Memory B cell (primary cell): ENCODE measurements at regions not wholly inside any gene's neighbourhood (a gene's known extent, or its start where the extent isn't known, plus 50 kb on each side); places are given as distances from the start of the nearest gene placed in this dataset.
A peak's percentile ranks its signal among the peaks of the same experiment; 100 is the strongest.
"Not testable (repeated sequence)": the region's sequence is repeated elsewhere in the genome, so short reads cannot be mapped to it uniquely, and the experiment has no call there.

Experiments used
- ATAC-seq: fragments of 150-1000 bp; cut with Tn5 transposase; 2 replicates; pipeline ENCODE4 v1.10.0; 2021; ENCODE audit warnings: low read depth, mild to moderate bottlenecking, moderate library complexity
- DNase-seq, 2 donors: peaks; one replicate each; pipeline ENCODE4 v3.0.0; 2022; ENCODE audit warnings: low spot score in 2 of 2
- H3K27ac Mint-ChIP-seq: one replicate; pipeline ENCODE4 v1.8.0; 2022; ENCODE audit warnings: mild to moderate bottlenecking, moderate library complexity, mixed read lengths
- H3K27me3 Mint-ChIP-seq: one replicate; pipeline ENCODE4 v1.8.0; 2022; ENCODE audit warnings: mixed read lengths
- H3K36me3 Mint-ChIP-seq: one replicate; pipeline ENCODE4 v1.8.0; 2022; ENCODE audit warnings: mild to moderate bottlenecking, mixed read lengths
- H3K4me1 Mint-ChIP-seq: one replicate; pipeline ENCODE4 v1.8.0; 2022; ENCODE audit warnings: mixed read lengths
- H3K4me3 Mint-ChIP-seq: one replicate; pipeline ENCODE4 v1.8.0; 2022; ENCODE audit warnings: mild to moderate bottlenecking, moderate library complexity, mixed read lengths
- H3K9me3 Mint-ChIP-seq: one replicate; pipeline ENCODE4 v1.8.0; 2022; ENCODE audit warnings: mixed read lengths

DNA sequence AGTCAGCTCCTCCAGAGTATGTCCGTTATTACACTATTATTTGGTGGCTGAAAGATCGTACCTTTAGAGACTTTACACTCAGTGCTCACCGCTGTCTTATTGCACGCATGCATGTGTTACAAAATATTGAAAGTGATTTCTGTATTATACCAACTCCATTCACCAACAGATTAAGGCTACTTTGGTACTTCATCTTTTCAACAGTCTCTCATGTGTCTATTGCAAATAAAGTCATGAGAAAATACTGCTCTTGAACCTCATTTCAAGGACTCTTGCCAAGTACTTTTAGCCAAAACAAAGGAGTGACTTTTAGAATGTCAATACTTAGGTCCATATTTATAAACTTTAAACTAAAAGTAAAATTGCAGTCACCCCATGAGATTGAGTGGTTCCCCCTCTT lies 503.6 kb downstream of the TMEM121 start:
- Mint-ChIP-seq H3K27me3 (peaks cover 7% of the 10 kb centered on the region), H3K4me1 (no peaks in the 10 kb centered on the region), H3K36me3 (no peaks in the 10 kb centered on the region), H3K4me3 (no peak overlapping the region), H3K27ac (no peak overlapping the region), H3K9me3 (no peaks in the 10 kb centered on the region)
- DNase-seq (no peak), ATAC-seq (no peak)

DNA sequence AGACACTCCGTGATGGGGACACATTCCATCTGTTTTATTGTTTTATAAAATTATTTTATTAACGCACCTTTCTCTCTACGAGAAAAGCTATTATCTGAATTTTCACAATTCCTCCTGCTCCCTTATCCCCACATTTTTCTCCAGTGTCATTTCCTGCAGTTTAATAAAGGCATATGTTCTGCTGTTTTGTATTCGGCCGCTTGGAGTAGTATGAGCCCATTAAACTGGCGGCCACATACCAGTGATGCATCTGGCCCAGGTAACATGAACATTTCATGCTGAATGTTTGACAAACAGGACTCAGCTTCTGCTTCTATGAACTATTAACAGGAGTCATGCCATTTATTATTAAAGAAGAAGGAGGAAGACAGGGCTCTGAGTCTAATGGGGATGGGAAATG lies 511.0 kb downstream of the TMEM121 start:
- no peak overlapping the region for H3K4me3 Mint-ChIP-seq
- ATAC-seq (no peak), DNase-seq (no peak)
- peaks cover 3% of the 10 kb centered on the region for H3K4me1 Mint-ChIP-seq
- H3K36me3 Mint-ChIP-seq = no peaks in the 10 kb centered on the region
- no peak overlapping the region for H3K27ac Mint-ChIP-seq
- H3K27me3 Mint-ChIP-seq = peaks cover 2% of the 10 kb centered on the region
- H3K9me3 Mint-ChIP-seq = no peaks in the 10 kb centered on the region

DNA sequence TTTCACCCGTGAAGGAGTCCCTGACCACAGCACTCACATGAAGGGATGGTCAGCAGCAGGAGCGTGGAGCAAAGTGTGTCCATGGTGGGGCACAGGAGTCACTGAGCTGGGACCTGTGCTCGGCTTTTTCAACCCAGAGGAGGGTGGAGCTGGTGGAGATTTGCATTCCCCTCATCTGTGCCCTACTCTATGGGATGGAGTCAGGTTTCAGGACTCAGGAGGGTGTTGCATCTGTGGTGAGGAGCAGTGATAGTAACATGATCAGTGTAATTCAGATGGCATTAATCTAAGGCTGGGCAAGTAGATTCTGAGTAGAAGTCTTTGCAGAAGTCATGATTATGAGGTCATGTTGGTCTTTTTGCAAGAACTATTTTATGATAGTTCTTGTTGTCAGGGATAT lies 511.9 kb downstream of the TMEM121 start:
- H3K9me3 Mint-ChIP-seq = no peaks in the 10 kb centered on the region
- peak overlapping the region; percentile 53 for H3K27ac Mint-ChIP-seq

DNA sequence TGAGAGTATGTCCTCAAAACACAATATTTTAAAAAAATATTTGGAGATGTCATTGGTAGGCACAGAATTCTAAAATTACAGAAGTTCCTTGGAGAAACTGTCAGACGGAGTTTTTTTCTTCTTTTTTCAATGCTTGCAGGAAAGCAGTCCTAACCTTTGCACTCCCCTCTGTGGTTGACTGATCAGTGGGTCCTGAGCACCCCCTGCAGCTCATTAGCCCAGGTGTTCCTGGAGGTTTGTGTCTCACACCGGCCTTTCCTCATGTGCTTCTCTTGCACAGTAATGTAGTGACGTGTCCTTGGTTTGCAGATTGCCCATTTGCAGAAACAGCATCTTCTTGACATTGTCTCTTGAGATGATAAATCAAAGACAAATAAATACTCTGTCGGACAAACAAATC lies 513.0 kb downstream of the TMEM121 start:
- H3K9me3 Mint-ChIP-seq = no peaks in the 10 kb centered on the region
- H3K36me3 Mint-ChIP-seq = no peaks in the 10 kb centered on the region
- no peak overlapping the region for H3K4me3 Mint-ChIP-seq
- peaks cover 5% of the 10 kb centered on the region for H3K27me3 Mint-ChIP-seq
- no peak overlapping the region for H3K27ac Mint-ChIP-seq
- ATAC-seq (peak; percentile 93), DNase-seq (peak in 1 of 2 donors; percentile 28)
- peaks cover 6% of the 10 kb centered on the region for H3K4me1 Mint-ChIP-seq

More for the DNA sequence above, 511.9 kb downstream of the TMEM121 start:
- DNase-seq (no peak), ATAC-seq (no peak)
- no peaks in the 10 kb centered on the region for H3K36me3 Mint-ChIP-seq
- peak overlapping the region; percentile 35 for H3K4me3 Mint-ChIP-seq
- peaks cover 2% of the 10 kb centered on the region for H3K27me3 Mint-ChIP-seq
- peaks cover 3% of the 10 kb centered on the region for H3K4me1 Mint-ChIP-seq

DNA sequence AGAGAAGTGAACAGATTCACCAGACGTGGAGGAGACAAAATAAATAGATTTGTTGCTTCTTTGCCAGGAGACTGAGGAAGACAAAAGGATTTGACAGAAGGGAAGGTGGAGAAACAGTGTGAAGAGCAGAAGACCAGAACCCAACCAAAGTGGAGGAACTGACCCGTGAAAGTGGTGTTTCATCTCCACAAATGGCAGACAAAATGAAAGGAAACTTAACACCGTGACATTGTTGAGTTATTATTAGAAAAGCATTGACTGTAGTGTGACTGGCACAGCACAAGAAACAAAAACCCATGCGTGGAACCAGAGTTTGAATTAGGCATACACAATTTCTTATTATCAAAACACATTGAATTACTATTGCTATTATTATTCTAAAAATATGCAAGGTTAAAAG lies 518.1 kb downstream of the TMEM121 start:
- H3K9me3 Mint-ChIP-seq = no peaks in the 10 kb centered on the region
- H3K4me3 Mint-ChIP-seq = peak overlapping the region; percentile 33
- no peaks in the 10 kb centered on the region for H3K36me3 Mint-ChIP-seq
- peak overlapping the region; percentile 22 for H3K27ac Mint-ChIP-seq
- DNase-seq (no peak), ATAC-seq (no peak)
- H3K27me3 Mint-ChIP-seq = peaks cover 5% of the 10 kb centered on the region
- H3K4me1 Mint-ChIP-seq = peaks cover 11% of the 10 kb centered on the region

DNA sequence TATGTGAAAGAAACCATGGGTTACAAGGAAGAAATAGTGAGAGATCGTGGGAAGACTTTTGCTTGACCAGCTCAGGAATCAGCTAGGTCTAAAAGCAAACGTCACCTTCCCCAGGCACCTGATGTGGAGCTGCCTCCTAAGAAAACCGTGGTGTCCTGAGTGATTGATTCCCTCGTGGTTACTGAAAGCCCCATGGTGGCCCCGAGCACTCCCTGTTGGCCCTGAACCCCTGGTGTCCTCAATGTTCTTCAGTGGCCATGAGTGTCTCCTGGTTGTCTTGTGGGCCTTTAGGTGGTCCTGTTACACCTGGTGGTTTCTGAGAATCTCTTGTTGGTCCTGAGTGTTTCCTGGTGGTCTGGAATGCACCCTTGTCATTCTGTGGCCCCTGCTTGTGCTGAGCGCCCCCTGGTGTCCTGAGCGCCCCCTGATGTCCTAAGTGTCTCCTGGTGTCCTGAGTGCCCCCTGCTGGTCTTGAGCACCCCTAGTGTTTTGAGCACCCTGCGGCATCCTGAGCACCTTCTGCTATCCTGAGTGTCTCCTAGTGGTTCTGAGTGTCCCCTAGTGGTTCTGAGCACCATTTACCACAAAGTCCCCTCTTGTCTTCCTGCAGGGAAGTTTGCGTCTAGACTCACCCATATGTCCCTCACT lies 518.7 kb downstream of the TMEM121 start:
- H3K4me1 Mint-ChIP-seq = peaks cover 10% of the 10 kb centered on the region
- H3K27me3 Mint-ChIP-seq = peaks cover 7% of the 10 kb centered on the region
- ATAC-seq (peak; percentile 98), DNase-seq (peak; percentile 36 to 60)
- no peak overlapping the region for H3K27ac Mint-ChIP-seq
- H3K36me3 Mint-ChIP-seq = no peaks in the 10 kb centered on the region
- H3K9me3 Mint-ChIP-seq = no peaks in the 10 kb centered on the region
- H3K4me3 Mint-ChIP-seq = no peak overlapping the region

DNA sequence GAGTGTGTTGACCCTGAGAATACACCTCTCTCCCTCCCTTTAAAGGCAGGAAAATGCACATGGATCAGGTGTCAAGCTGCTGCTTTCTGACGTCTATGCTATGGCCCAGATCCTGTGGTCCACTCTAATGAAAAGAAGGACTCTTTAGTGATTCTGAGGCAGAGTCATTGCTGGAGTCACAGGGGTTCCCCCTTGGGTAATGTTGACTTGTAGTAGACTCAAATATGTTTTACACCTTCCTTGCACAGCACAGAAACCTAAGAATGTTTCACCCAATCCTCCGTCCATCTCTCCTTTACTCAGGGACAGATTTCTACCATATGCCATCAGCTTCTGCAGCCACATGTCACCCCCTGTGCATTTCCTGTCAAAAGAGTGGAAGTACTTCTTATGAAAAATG lies 525.4 kb downstream of the TMEM121 start:
- Mint-ChIP-seq H3K4me3 (no peak overlapping the region), H3K4me1 (peaks cover 3% of the 10 kb centered on the region), H3K9me3 (no peaks in the 10 kb centered on the region), H3K27me3 (peaks cover 5% of the 10 kb centered on the region), H3K36me3 (no peaks in the 10 kb centered on the region), H3K27ac (no peak overlapping the region)
- DNase-seq = no peak
- ATAC-seq = no peak

DNA sequence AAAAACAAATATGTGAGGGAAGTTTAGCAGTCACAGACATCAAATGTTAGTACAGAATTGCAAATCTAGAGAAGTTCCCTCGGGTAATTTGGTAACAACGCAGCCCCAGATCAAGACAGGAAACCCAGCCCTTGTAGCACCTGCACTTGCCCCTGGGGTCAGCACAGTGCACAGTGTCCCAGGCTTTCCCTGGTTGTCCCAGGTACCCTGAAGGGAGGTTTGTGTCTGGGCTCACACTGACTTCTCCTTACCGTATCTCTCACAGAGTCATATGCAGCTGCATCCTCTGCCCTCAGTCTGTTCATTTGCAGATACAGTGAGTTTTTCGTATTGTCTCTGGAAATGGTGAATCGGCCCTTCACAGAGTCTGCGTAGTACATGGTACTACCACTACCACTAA lies 528.9 kb downstream of the TMEM121 start:
- no peaks in the 10 kb centered on the region for H3K36me3 Mint-ChIP-seq
- H3K4me3 Mint-ChIP-seq = no peak overlapping the region
- no peaks in the 10 kb centered on the region for H3K27me3 Mint-ChIP-seq
- H3K4me1 Mint-ChIP-seq = peaks cover 3% of the 10 kb centered on the region
- no peaks in the 10 kb centered on the region for H3K9me3 Mint-ChIP-seq
- H3K27ac Mint-ChIP-seq = no peak overlapping the region
- DNase-seq (no peak), ATAC-seq (peak; percentile 31)

DNA sequence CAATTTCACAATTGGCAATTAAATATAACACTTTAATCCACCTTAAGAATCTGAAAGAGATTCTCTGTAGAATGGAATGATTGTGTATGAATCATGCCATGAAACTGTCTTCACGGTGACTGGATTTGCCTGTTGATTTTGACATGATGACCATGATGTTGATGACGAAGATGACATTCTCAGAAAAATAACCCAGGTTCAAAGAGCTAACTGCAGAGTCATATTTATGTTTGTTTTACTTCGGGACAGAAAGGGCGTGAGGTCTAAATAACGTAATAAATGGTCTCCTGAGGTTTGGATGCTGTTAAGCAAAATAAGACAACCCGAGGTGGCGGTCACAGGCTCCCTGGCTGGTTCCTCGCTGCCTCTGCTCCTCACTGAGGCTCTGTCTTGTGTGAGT lies 532.0 kb downstream of the TMEM121 start:
- Mint-ChIP-seq H3K9me3 (no peaks in the 10 kb centered on the region), H3K4me1 (peaks cover 11% of the 10 kb centered on the region), H3K27ac (no peak overlapping the region), H3K27me3 (no peaks in the 10 kb centered on the region), H3K36me3 (no peaks in the 10 kb centered on the region), H3K4me3 (no peak overlapping the region)
- DNase-seq = no peak
- ATAC-seq = no peak

DNA sequence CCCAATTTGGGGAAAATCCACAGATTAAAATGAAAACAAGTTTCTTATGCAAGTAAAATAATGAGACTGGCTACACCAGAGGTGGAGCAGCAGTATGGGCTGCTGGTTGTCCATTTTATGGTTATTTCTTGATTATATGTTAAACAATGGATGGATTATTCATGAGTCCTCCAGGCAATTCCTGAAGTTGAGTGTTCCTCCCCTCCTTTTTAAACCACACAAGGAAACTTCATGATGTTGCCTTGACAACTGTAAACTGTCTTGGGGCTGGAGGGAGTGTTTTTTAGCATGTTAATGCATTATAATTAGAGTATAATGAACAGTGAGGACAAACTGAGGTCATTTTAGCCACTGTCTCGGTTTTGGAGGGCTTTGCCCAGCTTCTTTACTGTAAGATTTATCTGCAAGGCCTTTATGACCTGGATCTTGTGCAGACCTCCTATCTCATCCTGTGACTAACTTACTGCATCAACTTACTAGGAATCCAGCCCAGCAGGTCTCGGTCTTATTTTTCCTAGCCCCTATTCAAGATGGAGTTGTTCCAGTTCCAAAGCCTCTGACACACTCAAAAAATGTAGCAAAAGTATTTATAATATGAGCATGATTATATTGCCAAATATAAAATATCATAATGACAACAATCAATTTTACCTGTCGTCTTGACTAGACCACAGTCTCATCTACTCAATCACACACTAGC lies 534.0 kb downstream of the TMEM121 start:
- H3K4me1 Mint-ChIP-seq = peaks cover 8% of the 10 kb centered on the region
- ATAC-seq (no peak), DNase-seq (no peak)
- no peaks in the 10 kb centered on the region for H3K36me3 Mint-ChIP-seq
- H3K9me3 Mint-ChIP-seq = no peaks in the 10 kb centered on the region
- H3K4me3 Mint-ChIP-seq = no peak overlapping the region
- H3K27ac Mint-ChIP-seq = no peak overlapping the region
- no peaks in the 10 kb centered on the region for H3K27me3 Mint-ChIP-seq

DNA sequence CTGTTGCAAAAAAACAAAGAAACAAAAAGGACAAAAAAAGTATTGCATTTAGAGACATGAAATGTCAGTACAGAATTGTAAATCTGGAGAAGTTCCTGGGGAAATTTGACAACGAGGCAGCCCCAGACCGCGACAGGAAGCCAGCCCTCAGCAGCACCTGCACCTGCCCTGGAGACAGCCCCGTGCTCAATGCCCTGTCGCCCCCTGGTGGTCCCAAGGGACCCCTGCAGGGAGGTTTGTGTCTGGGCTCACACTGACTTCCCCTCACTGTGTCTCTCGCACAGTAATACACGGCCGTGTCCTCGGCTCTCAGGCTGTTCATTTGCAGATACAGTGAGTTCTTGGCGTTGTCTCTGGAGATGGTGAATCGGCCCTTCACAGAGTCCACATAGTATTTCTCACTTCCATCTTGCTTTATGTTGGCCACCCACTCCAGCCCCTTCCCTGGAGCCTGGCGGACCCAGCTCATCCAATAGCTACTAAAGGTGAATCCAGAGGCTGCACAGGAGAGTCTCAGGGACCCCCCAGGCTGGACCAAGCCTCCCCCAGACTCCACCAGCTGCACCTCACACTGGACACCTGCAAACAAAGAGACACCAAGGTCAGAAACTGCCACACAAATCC lies 535.6 kb downstream of the TMEM121 start:
- H3K4me1 Mint-ChIP-seq, H3K36me3 Mint-ChIP-seq, H3K9me3 Mint-ChIP-seq, H3K27me3 Mint-ChIP-seq, H3K27ac Mint-ChIP-seq: not testable (repeated sequence)
- ATAC-seq (peak; percentile 86), DNase-seq (peak; percentile 44 to 47)
- peak overlapping the region; percentile 80 for H3K4me3 Mint-ChIP-seq

DNA sequence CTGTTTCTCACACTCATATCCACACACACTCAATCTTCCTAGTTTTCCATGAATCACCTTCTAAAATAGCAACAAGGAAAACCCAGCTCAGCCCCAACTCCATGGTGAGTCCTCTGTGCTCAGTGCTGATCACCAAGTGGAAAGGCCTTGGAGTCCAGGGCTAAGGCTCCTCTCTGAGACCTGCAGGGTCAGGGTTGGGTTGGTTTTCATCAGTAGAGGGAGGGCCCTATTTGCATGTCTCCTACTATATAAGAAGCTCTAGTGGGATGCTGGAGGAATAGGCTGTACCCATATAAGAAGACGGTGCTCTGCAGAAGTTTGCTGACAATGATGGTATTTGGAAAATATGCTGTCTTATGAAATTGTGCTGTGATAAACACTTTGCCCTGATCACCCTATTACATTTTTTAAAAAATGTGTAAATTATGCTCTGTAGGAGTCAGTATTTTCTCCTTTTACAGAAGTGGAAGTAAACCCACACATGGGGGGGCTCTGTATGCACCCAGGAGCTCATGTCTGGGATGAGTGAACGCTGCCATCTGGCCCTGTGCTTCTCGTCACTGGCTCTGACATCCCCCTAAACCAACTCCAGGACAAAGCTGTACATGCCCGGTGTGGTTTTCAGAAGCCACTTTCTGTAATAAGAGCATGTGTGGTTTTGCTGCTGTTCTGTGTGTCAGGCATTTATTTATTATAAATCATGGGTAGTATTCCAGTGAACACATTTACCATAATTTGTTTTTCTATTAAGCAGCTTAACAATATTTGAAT lies 536.3 kb downstream of the TMEM121 start:
- peak; percentile 37 for ATAC-seq
- Mint-ChIP-seq H3K4me3 (peak overlapping the region; percentile 80), H3K9me3 (no peaks in the 10 kb centered on the region), H3K27ac (no peak overlapping the region), H3K36me3 (no peaks in the 10 kb centered on the region), H3K4me1 (peaks cover 8% of the 10 kb centered on the region), H3K27me3 (peaks cover 3% of the 10 kb centered on the region)
- DNase-seq = no peak

DNA sequence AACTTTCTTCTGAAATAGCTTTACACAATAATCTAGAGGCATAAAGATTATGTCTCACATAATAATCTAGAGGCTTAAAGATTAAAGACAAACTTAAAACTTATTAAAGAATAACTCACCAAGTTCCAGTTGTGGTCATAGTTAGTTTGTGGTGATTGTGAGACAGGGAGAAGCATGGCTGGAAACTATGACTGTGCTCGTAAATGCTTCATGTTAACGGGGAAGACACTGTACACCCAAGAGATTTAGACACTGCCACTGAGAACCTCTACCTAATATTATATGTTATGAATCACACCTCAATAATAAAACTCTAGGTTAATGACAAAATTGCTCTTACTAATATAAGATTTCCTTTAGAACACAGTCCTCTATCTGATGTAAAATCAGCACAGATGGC lies 541.6 kb downstream of the TMEM121 start:
- Mint-ChIP-seq H3K27me3 (peaks cover 11% of the 10 kb centered on the region), H3K9me3 (no peaks in the 10 kb centered on the region), H3K4me3 (no peak overlapping the region), H3K4me1 (peaks cover 4% of the 10 kb centered on the region), H3K27ac (no peak overlapping the region), H3K36me3 (no peaks in the 10 kb centered on the region)
- no peak for ATAC-seq
- no peak for DNase-seq
